ENCODE measurements at regions not wholly inside any gene's neighbourhood (a gene's known extent, or its start where the extent isn't known, plus 50 kb on each side); places are given as distances from the start of the nearest gene placed in this dataset.

GRCh38 chr20:43863821-43864544 lies 50.7 kb upstream of the TOX2 start:
- H3K4me1 ChIP-seq, result no peaks in the 10 kb centered on the region
- TF ChIP-seq CTCF (IDR thresholded peaks at IDR 0.05), result no peak
- no peak for DNase-seq (ENCODE audit: low spot score)
- no peak overlapping the region for H3K4me3 ChIP-seq
- H3K36me3 ChIP-seq, result no peaks in the 10 kb centered on the region
- H3K27ac ChIP-seq, result no peak overlapping the region
- no peaks in the 10 kb centered on the region for H3K27me3 ChIP-seq
- H3K9me3 ChIP-seq, result no peaks in the 10 kb centered on the region

GRCh38 chr20:43863330-43863729 lies 51.3 kb upstream of the TOX2 start:
- no peak for TF ChIP-seq CTCF (IDR thresholded peaks at IDR 0.05)

GRCh38 chr20:43862438-43862837 lies 52.2 kb upstream of the TOX2 start:
- no peak for TF ChIP-seq CTCF (IDR thresholded peaks at IDR 0.05)
- Histone ChIP-seq H3K27me3 (no peaks in the 10 kb centered on the region), H3K27ac (no peak overlapping the region), H3K4me1 (no peaks in the 10 kb centered on the region), H3K36me3 (no peaks in the 10 kb centered on the region), H3K9me3 (no peaks in the 10 kb centered on the region), H3K4me3 (no peak overlapping the region)
- DNase-seq (ENCODE audit: low spot score), result no peak

More at GRCh38 chr20:43863330-43863729, 51.3 kb upstream of the TOX2 start:
- Histone ChIP-seq H3K4me3 (no peak overlapping the region), H3K4me1 (no peaks in the 10 kb centered on the region), H3K27ac (no peak overlapping the region), H3K9me3 (no peaks in the 10 kb centered on the region), H3K36me3 (no peaks in the 10 kb centered on the region), H3K27me3 (no peaks in the 10 kb centered on the region)
- DNase-seq (ENCODE audit: low spot score), result no peak

GRCh38 chr20:43859994-43860393 lies 54.7 kb upstream of the TOX2 start:
- Histone ChIP-seq H3K4me3 (no peak overlapping the region), H3K27ac (no peak overlapping the region), H3K36me3 (no peaks in the 10 kb centered on the region), H3K4me1 (no peaks in the 10 kb centered on the region), H3K9me3 (no peaks in the 10 kb centered on the region), H3K27me3 (no peaks in the 10 kb centered on the region)
- no peak for TF ChIP-seq CTCF (IDR thresholded peaks at IDR 0.05)
- DNase-seq (ENCODE audit: low spot score), result no peak

- H3K4me1 ChIP-seq, result no peaks in the 10 kb centered on the region
- DNase-seq (ENCODE audit: low spot score), result no peak
- no peak for TF ChIP-seq CTCF (IDR thresholded peaks at IDR 0.05)
- H3K36me3 ChIP-seq, result no peaks in the 10 kb centered on the region
- H3K9me3 ChIP-seq, result no peaks in the 10 kb centered on the region
- H3K27me3 ChIP-seq, result no peaks in the 10 kb centered on the region
- no peak overlapping the region for H3K4me3 ChIP-seq
- no peak overlapping the region for H3K27ac ChIP-seq
Observed at GRCh38 chr20:43857932-43858331, 56.7 kb upstream of the TOX2 start.

GRCh38 chr20:43857127-43857526 lies 57.5 kb upstream of the TOX2 start:
- Histone ChIP-seq H3K4me1 (no peaks in the 10 kb centered on the region), H3K36me3 (no peaks in the 10 kb centered on the region), H3K4me3 (no peak overlapping the region), H3K27ac (no peak overlapping the region), H3K9me3 (no peaks in the 10 kb centered on the region), H3K27me3 (no peaks in the 10 kb centered on the region)
- TF ChIP-seq CTCF (IDR thresholded peaks at IDR 0.05), result no peak
- no peak for DNase-seq (ENCODE audit: low spot score)
